ENCODE measurements at regions not wholly inside any gene's neighbourhood (a gene's known extent, or its start where the extent isn't known, plus 50 kb on each side); places are given as distances from the start of the nearest gene placed in this dataset.

GRCh38 chr1:191564275-191564674 is 594.0 kb upstream of the RGS18 start:
- H4K20me1 ChIP-seq (ENCODE audit: low read depth): no peaks in the 10 kb centered on the region
- TF ChIP-seq EZH2phosphoT487 (IDR thresholded peaks at IDR 0.05) (no peak), EZH2 (IDR thresholded peaks at IDR 0.05) (no peak), CTCF (IDR thresholded peaks at IDR 0.05) (no peak)
- no peaks in the 10 kb centered on the region for H3K36me3 Mint-ChIP-seq

GRCh38 chr1:191572479-191572878 is 585.8 kb upstream of the RGS18 start:
- Histone ChIP-seq H2AFZ (replicated peaks) (no peak overlapping the region), H3K27ac (no peak overlapping the region), H3F3A (ENCODE audit: low read depth) (no peaks in the 10 kb centered on the region), H3K27me3 (no peaks in the 10 kb centered on the region), H3K4me1 (no peaks in the 10 kb centered on the region), H3K36me3 (no peaks in the 10 kb centered on the region), H3K79me2 (ENCODE audit: low read depth) (no peaks in the 10 kb centered on the region), H3K9me3 (ENCODE audit: low read depth) (no peaks in the 10 kb centered on the region), H3K9ac (no peak overlapping the region), H4K20me1 (ENCODE audit: low read depth) (no peaks in the 10 kb centered on the region), H3K4me2 (no peak overlapping the region), H3K4me3 (no peak overlapping the region)
- Mint-ChIP-seq H3K4me3 (no peak overlapping the region), H3K9me3 (no peaks in the 10 kb centered on the region), H3K4me1 (peaks cover 10% of the 10 kb centered on the region), H3K27me3 (ENCODE audit: insufficient read depth, low read depth) (no peaks in the 10 kb centered on the region), H3K27ac (no peak overlapping the region), H3K36me3 (no peaks in the 10 kb centered on the region)
- TF ChIP-seq CTCF (IDR thresholded peaks at IDR 0.05): no peak
- TF ChIP-seq EZH2phosphoT487 (IDR thresholded peaks at IDR 0.05): no peak
- no peak for TF ChIP-seq EZH2 (IDR thresholded peaks at IDR 0.05)
- DNase-seq (ENCODE audit: low spot score): no peak

More at GRCh38 chr1:191564275-191564674, 594.0 kb upstream of the RGS18 start:
- Histone ChIP-seq H2AFZ (replicated peaks) (no peak overlapping the region), H3K9ac (no peak overlapping the region), H3K4me1 (no peaks in the 10 kb centered on the region), H3K4me2 (no peak overlapping the region), H3K27me3 (no peaks in the 10 kb centered on the region), H3K4me3 (no peak overlapping the region), H3F3A (ENCODE audit: low read depth) (no peaks in the 10 kb centered on the region), H3K36me3 (no peaks in the 10 kb centered on the region), H3K79me2 (ENCODE audit: low read depth) (no peaks in the 10 kb centered on the region), H3K27ac (no peak overlapping the region), H3K9me3 (ENCODE audit: low read depth) (no peaks in the 10 kb centered on the region)
- Mint-ChIP-seq H3K27me3 (ENCODE audit: insufficient read depth, low read depth) (no peaks in the 10 kb centered on the region), H3K4me1 (no peaks in the 10 kb centered on the region), H3K4me3 (no peak overlapping the region), H3K9me3 (no peaks in the 10 kb centered on the region), H3K27ac (no peak overlapping the region)
- no peak for DNase-seq (ENCODE audit: low spot score)

- DNase-seq (ENCODE audit: low spot score): no peak
- H3K27ac Mint-ChIP-seq: no peak overlapping the region
- H3K36me3 Mint-ChIP-seq: no peaks in the 10 kb centered on the region
- peaks cover 2% of the 10 kb centered on the region for H3K9me3 Mint-ChIP-seq
- no peaks in the 10 kb centered on the region for H3K4me1 ChIP-seq
- H3K36me3 ChIP-seq: no peaks in the 10 kb centered on the region
- no peaks in the 10 kb centered on the region for H3K27me3 Mint-ChIP-seq (ENCODE audit: insufficient read depth, low read depth)
- H3K27me3 ChIP-seq: no peaks in the 10 kb centered on the region
- H3K4me2 ChIP-seq: no peak overlapping the region
- no peak overlapping the region for H2AFZ ChIP-seq (replicated peaks)
- H3K9me3 ChIP-seq (ENCODE audit: low read depth): no peaks in the 10 kb centered on the region
- H3K4me3 Mint-ChIP-seq: no peak overlapping the region
- no peak overlapping the region for H3K4me3 ChIP-seq
- no peak overlapping the region for H3K27ac ChIP-seq
- H3K4me1 Mint-ChIP-seq: peaks cover 12% of the 10 kb centered on the region
- H3K9ac ChIP-seq: no peak overlapping the region
- H3F3A ChIP-seq (ENCODE audit: low read depth): no peaks in the 10 kb centered on the region
- H3K79me2 ChIP-seq (ENCODE audit: low read depth): no peaks in the 10 kb centered on the region
- TF ChIP-seq EZH2phosphoT487 (IDR thresholded peaks at IDR 0.05) (no peak), CTCF (IDR thresholded peaks at IDR 0.05) (no peak), EZH2 (IDR thresholded peaks at IDR 0.05) (no peak)
- no peaks in the 10 kb centered on the region for H4K20me1 ChIP-seq (ENCODE audit: low read depth)
These were observed 583.1 kb upstream of the RGS18 start for GRCh38 chr1:191575180-191575579.
